ENCODE measurements at regions not wholly inside any gene's neighbourhood (a gene's known extent, or its start where the extent isn't known, plus 50 kb on each side); places are given as distances from the start of the nearest gene placed in this dataset.

DNA sequence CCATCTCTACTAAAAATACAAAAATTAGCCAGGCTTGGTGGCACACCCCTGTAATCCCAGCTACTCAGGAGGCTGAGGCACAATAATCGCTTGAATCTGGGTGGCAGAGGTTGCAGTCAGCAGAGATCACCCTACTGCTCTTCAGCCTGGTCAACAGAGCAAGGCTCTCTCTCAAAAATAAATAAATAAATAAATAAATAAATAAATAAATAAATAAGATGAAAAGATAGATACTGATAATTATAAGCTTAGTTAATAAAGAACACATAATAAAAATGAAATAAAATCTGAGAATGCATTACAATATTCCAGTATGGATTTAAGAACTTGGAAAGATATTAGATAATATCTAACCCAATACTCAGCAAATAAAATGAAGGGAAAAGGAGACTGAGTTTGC, 235.9 kb upstream of the DAB1 start:
- DNase-seq (ENCODE audit: low read depth, low spot score) (no peak), FAIRE-seq (no peak), ATAC-seq (no peak)
- no peak overlapping the region for H3K9ac ChIP-seq (ENCODE audit: control insufficient read depth, insufficient read depth, low read length)
- WGBS (ENCODE audit: insufficient coverage, insufficient replicate concordance, low lambda C conversion rate, missing lambda C conversion rate) = 29% methylated on average over 1 of the region's 1 CpG
- RAD21 ChIA-PET (ENCODE audit: unreplicated experiment) = no interaction called here
- TF ChIP-seq SMC3 (IDR thresholded peaks at IDR 0.05; ENCODE audit: borderline replicate concordance, low read length) (no peak), MXI1 (IDR thresholded peaks at IDR 0.05; ENCODE audit: low read depth, low read length) (no peak)
- no peaks in the 10 kb centered on the region for H3K79me2 ChIP-seq (ENCODE audit: control insufficient read depth, insufficient read depth, low read length)
- SMC1A ChIA-PET (ENCODE audit: uncharacterized antibody, unreplicated experiment) = no interaction called here
- no peak overlapping the region for H3K27ac ChIP-seq (ENCODE audit: control insufficient read depth, insufficient read depth)
- H3K4me3 ChIP-seq = no peak overlapping the region
- intact Hi-C loops (cut with micrococcal nuclease; ENCODE audit: unreplicated experiment) (no loop called here), in situ Hi-C loops (cut with MboI) (no loop called here)
- no peaks in the 10 kb centered on the region for H3K4me1 ChIP-seq (ENCODE audit: control insufficient read depth, insufficient read depth, low read length)
- H3K27me3 ChIP-seq (replicated peaks in 1 of 2; ENCODE audit: control insufficient read depth in 2 of 2, insufficient read depth in 2 of 2, low read length in 1 of 2) = no peaks in the 10 kb centered on the region
- POLR2A ChIA-PET = no interaction called here
- H3K4me2 ChIP-seq (ENCODE audit: control insufficient read depth, insufficient read depth) = no peak overlapping the region
- no TSS peak for BruUV-seq (replicated peaks)
- no peak overlapping the region for H2AFZ ChIP-seq (ENCODE audit: control insufficient read depth, low read depth, low read length)
- CTCF ChIA-PET = no interaction called here
- H3K9me3 ChIP-seq (replicated peaks; ENCODE audit: control insufficient read depth, insufficient read depth, low read length) = no peaks in the 10 kb centered on the region
- no peaks in the 10 kb centered on the region for H4K20me1 ChIP-seq (ENCODE audit: control insufficient read depth, insufficient read depth)
- H3K36me3 ChIP-seq (ENCODE audit: control insufficient read depth in 2 of 2, insufficient read depth in 2 of 2, low read length in 1 of 2) = no peaks in the 10 kb centered on the region

DNA sequence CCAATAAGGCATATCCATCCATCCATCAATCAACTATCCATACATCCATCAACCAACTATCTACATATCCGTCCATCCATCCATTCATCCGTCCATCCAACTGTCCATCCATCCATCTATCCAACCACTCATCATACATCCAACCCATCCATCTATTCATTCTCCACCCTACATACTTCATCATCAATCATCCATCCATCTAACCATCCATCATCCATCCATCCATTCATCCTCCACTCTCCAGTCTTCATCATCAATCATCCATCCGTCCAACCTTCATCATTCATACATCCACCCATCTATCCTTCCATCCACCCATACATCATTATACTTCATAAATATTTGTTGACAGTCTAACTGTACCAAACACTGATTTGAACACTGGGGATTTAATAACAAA, 231.3 kb upstream of the DAB1 start:
- Histone ChIP-seq H3K79me2 (ENCODE audit: control insufficient read depth, insufficient read depth, low read length) (no peaks in the 10 kb centered on the region), H3K27ac (ENCODE audit: control insufficient read depth, insufficient read depth) (no peak overlapping the region), H3K27me3 (replicated peaks in 1 of 2; ENCODE audit: control insufficient read depth in 2 of 2, insufficient read depth in 2 of 2, low read length in 1 of 2) (no peaks in the 10 kb centered on the region), H3K9me3 (replicated peaks; ENCODE audit: control insufficient read depth, insufficient read depth, low read length) (no peaks in the 10 kb centered on the region), H3K36me3 (ENCODE audit: control insufficient read depth in 2 of 2, insufficient read depth in 2 of 2, low read length in 1 of 2) (no peaks in the 10 kb centered on the region), H3K4me2 (ENCODE audit: control insufficient read depth, insufficient read depth) (no peak overlapping the region), H3K4me1 (ENCODE audit: control insufficient read depth, insufficient read depth, low read length) (no peaks in the 10 kb centered on the region), H3K9ac (ENCODE audit: control insufficient read depth, insufficient read depth, low read length) (no peak overlapping the region), H3K4me3 (no peak overlapping the region), H2AFZ (ENCODE audit: control insufficient read depth, low read depth, low read length) (no peak overlapping the region), H4K20me1 (ENCODE audit: control insufficient read depth, insufficient read depth) (no peaks in the 10 kb centered on the region)
- TF ChIP-seq YY1 (IDR thresholded peaks at IDR 0.05; ENCODE audit: low read depth, low read length) (no peak), MEF2B (IDR thresholded peaks at IDR 0.05; ENCODE audit: partially characterized antibody, poor library complexity, severe bottlenecking) (no peak), JUNB (IDR thresholded peaks at IDR 0.05) (no peak), ZNF217 (IDR thresholded peaks at IDR 0.05) (no peak), NRF1 (conservative IDR thresholded peaks at IDR 0.05; ENCODE audit: low read depth, low read length) (no peak), RBBP5 (conservative IDR thresholded peaks at IDR 0.05) (no peak), ZZZ3 (IDR thresholded peaks at IDR 0.05; ENCODE audit: control insufficient read depth, insufficient read length, low read depth) (no peak), TBL1XR1 (IDR thresholded peaks at IDR 0.05; ENCODE audit: low read depth, low read length) (no peak), CREB1 (IDR thresholded peaks at IDR 0.05; ENCODE audit: low read depth) (no peak), RCOR1 (conservative IDR thresholded peaks at IDR 0.05; ENCODE audit: low read depth, low read length) (no peak), POLR2AphosphoS2 (IDR thresholded peaks at IDR 0.05; ENCODE audit: low read depth, low read length) (no peak), CREM (IDR thresholded peaks at IDR 0.05; ENCODE audit: low read depth) (no peak), KLF5 (IDR thresholded peaks at IDR 0.05; ENCODE audit: partially characterized antibody) (no peak), FOS (IDR thresholded peaks at IDR 0.05; ENCODE audit: borderline replicate concordance, extremely low read depth, insufficient read length) (no peak)
- TF ChIP-seq, protein P1, sequence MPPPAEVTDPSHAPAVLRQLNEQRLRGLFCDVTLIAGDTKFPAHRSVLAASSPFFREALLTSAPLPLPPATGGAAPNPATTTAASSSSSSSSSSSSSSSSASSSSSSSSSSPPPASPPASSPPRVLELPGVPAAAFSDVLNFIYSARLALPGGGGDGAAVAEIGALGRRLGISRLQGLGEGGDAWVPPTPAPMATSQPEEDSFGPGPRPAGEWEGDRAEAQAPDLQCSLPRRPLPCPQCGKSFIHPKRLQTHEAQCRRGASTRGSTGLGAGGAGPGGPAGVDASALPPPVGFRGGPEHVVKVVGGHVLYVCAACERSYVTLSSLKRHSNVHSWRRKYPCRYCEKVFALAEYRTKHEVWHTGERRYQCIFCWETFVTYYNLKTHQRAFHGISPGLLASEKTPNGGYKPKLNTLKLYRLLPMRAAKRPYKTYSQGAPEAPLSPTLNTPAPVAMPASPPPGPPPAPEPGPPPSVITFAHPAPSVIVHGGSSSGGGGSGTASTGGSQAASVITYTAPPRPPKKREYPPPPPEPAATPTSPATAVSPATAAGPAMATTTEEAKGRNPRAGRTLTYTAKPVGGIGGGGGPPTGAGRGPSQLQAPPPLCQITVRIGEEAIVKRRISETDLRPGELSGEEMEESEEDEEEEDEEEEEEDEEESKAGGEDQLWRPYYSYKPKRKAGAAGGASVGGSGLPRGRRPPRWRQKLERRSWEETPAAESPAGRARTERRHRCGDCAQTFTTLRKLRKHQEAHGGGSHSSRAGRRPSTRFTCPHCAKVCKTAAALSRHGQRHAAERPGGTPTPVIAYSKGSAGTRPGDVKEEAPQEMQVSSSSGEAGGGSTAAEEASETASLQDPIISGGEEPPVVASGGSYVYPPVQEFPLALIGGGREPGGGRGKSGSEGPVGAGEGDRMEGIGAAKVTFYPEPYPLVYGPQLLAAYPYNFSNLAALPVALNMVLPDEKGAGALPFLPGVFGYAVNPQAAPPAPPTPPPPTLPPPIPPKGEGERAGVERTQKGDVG (CRISPR knock-in tag; IDR thresholded peaks at IDR 0.05) = no peak
- 14% methylated on average over 3 of the region's 3 CpGs for WGBS (ENCODE audit: insufficient coverage, insufficient replicate concordance, low lambda C conversion rate, missing lambda C conversion rate)
- ChIA-PET RAD21 (ENCODE audit: unreplicated experiment) (no interaction called here), POLR2A (no interaction called here), SMC1A (ENCODE audit: uncharacterized antibody, unreplicated experiment) (no interaction called here), CTCF (no interaction called here)
- ATAC-seq = no peak
- intact Hi-C loops (cut with micrococcal nuclease; ENCODE audit: unreplicated experiment) (no loop called here), in situ Hi-C loops (cut with MboI) (no loop called here)
- FAIRE-seq = no peak
- BruUV-seq (replicated peaks) = no TSS peak
- DNase-seq (ENCODE audit: low read depth, low spot score) = no peak

Data from GM12878 (cell line).